NCI-H1105 (cell line): ENCODE measurements at regions not wholly inside any gene's neighbourhood (a gene's known extent, or its start where the extent isn't known, plus 50 kb on each side); places are given as distances from the start of the nearest gene placed in this dataset.
"Not testable (repeated sequence)": the region's sequence is repeated elsewhere in the genome, so short reads cannot be mapped to it uniquely, and the experiment has no call there.

Experiments used
- DNase-seq: peaks from one replicate; lab custom pipeline; 2025; lab: John Stamatoyannopoulos, UW

- no peak for DNase-seq
These were observed 236.8 kb downstream of the ENC1 start for GRCh38 chr5:74403771-74404170.

- no peak for DNase-seq
These were observed 238.0 kb downstream of the ENC1 start for GRCh38 chr5:74402553-74402952.

GRCh38 chr5:74401946-74402320 is 238.6 kb downstream of the ENC1 start:
- no peak for DNase-seq

GRCh38 chr5:74401281-74401945 is 239.1 kb downstream of the ENC1 start:
- no peak for DNase-seq

- DNase-seq, result no peak
These were observed 240.5 kb downstream of the ENC1 start for GRCh38 chr5:74400067-74400466.

GRCh38 chr5:74396913-74397622 is 243.5 kb downstream of the ENC1 start:
- DNase-seq, result no peak

GRCh38 chr5:74394916-74395880 is 245.3 kb downstream of the ENC1 start:
- no peak for DNase-seq

GRCh38 chr5:74394528-74394915 is 246.0 kb downstream of the ENC1 start:
- no peak for DNase-seq

GRCh38 chr5:74393943-74394342 is 246.6 kb downstream of the ENC1 start:
- no peak for DNase-seq

GRCh38 chr5:74392711-74393351 is 247.7 kb downstream of the ENC1 start:
- no peak for DNase-seq

GRCh38 chr5:74391410-74391809 is 249.1 kb downstream of the ENC1 start:
- no peak for DNase-seq

GRCh38 chr5:74390822-74391221 is 249.7 kb downstream of the ENC1 start:
- DNase-seq, result no peak

GRCh38 chr5:74390306-74390637 is 250.3 kb downstream of the ENC1 start:
- no peak for DNase-seq

- DNase-seq, result no peak
These were observed 250.8 kb downstream of the ENC1 start for GRCh38 chr5:74389531-74390305.

- not testable (repeated sequence) for DNase-seq
These were observed 252.1 kb downstream of the ENC1 start for GRCh38 chr5:74388411-74388810.

- no peak for DNase-seq
These were observed 253.8 kb downstream of the ENC1 start for GRCh38 chr5:74386571-74387334.

- no peak for DNase-seq
These were observed 255.7 kb downstream of the ENC1 start for GRCh38 chr5:74384851-74385250.

- no peak for DNase-seq
These were observed 257.4 kb downstream of the ENC1 start for GRCh38 chr5:74382987-74383593.

GRCh38 chr5:74382123-74382855 is 258.2 kb downstream of the ENC1 start:
- DNase-seq, result no peak

GRCh38 chr5:74380193-74380592 is 260.3 kb downstream of the ENC1 start:
- no peak for DNase-seq
